GM08714 (cell line): ENCODE measurements at regions not wholly inside any gene's neighbourhood (a gene's known extent, or its start where the extent isn't known, plus 50 kb on each side); places are given as distances from the start of the nearest gene placed in this dataset.

Experiments used
- H3K4me3 ChIP-seq: fragments of 200-500 bp; sonication (Bioruptor generic); 2 replicates; pipeline ENCODE4 v1.5.1; 2014; ENCODE audit warnings: mild to moderate bottlenecking, low read length, inconsistent platforms
- ZNF274 ChIP-seq: IDR thresholded peaks from 2 replicates; pipeline ENCODE4 v1.6.1; 2012; ENCODE audit warnings: mild to moderate bottlenecking, low read depth, low read length

DNA sequence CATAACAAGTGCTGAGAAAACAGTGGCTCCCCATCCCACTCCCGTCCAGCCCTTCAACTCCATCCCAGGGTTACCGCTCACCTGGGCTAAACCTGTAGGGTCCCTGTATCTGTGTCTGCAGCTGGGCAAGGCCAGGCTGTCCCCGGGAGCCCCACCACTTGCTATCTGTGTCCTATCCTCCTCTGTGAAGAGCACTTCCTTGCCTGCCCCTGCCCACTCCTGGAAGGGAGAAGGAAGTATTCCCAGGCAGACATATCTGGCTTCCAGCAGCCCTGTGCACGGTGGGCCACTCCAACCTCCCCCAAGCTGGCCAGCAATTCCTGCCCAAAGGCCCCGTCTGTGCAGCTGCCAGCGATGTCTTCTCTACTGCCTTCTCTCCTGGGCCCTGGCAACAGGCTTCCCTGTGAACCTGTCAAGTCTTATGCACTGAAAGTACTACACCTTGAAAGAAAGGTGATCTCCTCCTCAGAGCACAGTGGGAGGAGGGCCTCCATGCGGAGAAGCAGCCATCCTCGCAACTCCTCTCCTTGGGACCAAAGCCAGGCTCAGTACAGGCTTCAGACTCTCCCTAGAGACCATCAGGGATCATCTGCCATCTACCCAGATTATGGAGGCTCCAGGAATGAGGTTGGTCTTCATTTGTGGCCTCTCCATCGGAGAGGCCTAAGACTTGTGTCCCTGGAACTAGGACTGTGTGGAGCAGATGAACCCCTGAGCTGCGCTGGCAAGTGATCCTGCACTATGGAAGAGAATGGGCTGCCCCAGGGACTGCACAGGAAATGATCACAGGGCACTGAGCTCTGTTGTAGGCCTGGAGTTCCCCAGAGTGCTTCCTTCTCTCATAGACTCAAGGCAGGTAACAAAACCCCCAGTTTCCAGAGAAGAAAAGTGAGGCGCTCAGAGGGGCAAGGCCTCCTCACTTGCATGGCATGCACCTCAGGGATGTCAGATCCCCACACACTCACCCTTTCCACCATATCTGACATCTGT, 663.6 kb downstream of the BCL11B start:
- no peak overlapping the region for H3K4me3 ChIP-seq
- TF ChIP-seq ZNF274, result no peak

DNA sequence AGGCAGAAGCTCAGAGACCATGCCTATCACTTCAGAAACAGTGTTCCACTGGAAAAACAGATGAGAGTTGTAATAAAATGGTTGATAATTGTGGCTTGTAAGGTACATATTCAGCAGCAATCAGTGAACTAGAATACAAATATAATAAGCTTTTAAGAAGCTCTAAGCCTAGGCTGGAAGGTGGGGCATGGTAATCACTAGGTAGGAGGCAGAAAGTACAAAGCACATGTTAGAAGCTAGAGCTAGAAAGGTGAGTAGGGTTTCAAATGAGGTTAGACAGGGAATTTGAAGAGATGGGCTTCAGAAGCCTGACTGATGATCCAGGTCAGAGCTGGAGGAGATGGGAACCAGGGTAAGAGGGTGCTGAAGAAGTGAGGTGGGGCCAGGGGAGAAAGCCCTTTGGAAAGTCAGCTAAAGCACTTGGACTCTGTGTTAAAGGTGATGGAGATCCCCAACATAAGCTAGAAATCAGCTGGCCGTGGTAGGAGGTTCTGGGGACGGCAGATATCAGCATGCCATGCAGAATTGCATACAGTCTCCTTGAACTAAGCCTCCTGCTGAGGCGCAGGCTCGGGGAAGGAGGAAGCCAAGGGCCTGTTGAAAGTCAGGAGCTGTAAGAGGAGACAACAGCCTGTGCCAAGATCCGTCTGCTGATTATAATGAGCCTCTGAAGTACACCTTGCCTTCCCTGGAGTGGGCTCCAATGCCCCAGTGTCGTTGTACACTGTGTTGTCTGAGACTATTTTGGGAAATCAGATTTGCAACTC, 659.4 kb downstream of the BCL11B start:
- TF ChIP-seq ZNF274, result no peak
- H3K4me3 ChIP-seq, result no peak overlapping the region

DNA sequence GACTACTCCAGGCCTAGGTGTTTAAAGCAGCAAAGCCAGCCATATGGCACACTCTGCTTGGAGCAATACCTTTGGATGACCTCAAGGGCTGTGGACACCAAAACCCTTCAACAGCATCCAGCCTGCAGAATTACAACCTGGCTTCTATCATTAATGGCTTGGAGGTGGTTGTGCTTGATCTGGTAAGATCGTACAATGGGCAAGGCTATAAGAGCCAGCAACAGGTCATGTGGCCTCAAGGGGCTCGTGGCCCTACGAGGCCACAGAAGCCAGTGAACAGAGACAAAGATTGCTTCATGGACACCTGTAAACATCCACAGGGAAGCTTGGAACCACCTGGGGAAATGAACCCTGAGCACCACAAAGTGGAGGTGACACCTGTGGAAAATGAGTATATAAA, 657.3 kb downstream of the BCL11B start:
- no peak for TF ChIP-seq ZNF274
- H3K4me3 ChIP-seq, result no peak overlapping the region

DNA sequence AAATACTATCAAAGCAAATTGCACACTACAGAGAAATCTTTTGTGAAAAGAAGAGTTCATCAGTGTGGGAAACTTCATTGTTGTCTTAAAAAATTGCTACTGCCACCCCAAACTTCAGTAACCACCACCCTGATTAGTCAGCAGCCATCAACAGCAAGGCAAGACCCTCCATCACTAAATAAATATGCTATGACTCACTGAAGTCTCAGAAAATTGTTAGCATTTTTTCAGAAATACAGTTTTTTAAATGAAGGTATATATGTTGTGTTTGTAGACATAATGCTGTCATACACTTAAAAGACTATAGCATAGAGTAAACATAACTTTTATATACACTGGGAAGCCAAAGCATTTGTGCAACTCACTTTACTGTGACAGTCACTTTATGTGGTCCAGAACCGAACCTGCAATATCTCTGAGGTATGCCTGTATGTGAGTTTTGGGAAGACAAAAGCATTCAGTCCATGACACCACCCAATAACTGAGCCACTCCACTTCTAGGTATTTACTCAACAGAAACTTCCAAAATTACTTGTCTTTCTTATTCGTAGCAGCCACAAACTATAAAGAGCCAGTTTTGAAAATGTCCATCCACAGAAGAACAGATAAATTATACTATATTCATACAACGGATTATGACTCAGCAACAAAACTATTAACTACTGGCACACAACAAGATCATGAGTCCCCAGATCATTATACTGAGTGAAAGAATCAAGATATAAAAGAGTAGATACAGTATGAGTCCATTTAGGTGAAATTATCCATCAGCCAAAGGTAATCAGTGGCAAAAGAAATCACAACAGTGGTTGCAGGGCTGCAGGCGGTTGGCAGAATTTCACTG, 649.6 kb downstream of the BCL11B start:
- H3K4me3 ChIP-seq, result no peak overlapping the region

DNA sequence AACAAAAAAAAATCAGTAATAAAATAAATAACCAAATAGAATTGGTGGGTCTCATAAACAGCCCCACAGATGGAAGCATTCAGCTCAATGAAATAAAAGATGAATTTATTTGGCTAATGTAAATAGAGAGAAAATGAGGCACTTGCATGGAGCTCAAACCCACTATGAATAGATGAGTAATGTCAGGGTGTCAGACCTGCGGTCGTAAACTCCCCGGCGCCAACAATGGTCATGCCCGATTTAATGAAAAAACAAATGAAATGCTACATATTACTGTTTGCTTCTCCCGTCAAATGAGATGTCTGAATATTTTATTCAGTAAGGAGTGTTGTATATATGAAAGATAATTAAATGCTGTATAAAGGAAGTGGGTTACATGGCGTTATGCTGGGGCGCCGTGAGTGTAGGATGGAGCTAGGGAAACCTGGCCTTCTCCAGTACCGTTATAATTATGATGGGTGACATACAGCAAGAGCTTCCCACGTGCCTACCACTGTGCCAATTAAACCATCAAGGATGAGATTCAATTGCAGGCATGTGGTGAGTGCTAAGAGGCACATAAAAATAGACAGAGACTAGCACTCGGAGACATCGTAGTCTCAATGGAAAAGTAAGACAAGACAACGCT, 648.1 kb downstream of the BCL11B start:
- H3K4me3 ChIP-seq, result no peak overlapping the region
- TF ChIP-seq ZNF274, result no peak

More for the DNA sequence above, 649.6 kb downstream of the BCL11B start:
- no peak for TF ChIP-seq ZNF274

DNA sequence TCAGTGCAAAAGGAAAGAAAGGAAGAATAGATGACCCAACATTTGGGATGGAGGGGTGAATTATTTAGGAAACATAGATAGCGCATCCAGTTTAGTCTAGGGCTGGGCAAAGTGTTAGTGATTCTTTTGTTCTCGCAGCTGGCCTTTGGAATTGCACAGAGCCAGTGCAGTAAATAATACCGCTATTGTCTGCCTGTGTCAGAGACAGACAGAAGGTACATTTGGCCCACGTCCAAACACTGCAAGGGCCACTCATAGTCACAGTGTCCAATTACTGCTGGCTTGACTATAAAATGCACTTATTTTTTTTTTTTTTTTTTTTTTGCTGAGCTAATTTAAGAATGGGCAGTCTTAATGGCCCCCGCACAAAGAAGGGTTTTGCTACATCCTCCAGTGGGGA, 638.6 kb downstream of the BCL11B start:
- no peak for TF ChIP-seq ZNF274

DNA sequence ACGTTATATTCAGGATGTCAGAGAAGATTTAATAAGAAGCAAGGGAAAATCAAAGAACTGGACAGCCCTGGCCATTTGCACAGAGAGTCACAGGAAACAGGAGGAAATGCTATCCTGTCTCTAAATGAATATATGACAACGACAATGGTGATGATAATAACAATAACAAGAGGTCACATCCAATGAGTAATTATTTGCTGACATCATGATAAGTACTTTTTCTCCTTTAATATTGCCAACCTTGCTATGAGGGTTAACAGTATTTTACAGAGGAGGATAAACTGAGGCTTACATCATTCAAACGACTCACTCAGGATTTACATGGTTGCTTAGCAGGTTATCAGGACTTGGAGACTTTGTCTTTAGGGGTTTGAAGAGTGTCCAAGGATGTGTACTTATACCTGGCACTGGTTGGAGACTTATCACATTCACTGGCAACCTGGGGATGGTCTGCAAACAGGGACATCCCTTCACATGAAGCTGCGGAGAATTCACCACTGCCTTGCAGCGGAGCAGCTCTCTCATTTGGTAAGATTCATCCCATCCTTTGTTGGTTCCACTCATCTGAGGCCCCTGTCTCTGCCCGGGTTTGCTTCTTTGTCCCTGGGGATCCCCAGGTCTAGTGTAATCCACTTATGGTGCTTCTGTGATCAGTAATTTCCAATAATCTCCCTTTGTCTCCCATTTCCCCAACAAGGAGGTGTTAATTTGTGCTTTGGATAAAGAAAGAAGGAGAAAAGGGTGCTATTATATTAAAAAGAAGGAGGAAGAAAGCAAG, 637.8 kb downstream of the BCL11B start:
- no peak overlapping the region for H3K4me3 ChIP-seq
- TF ChIP-seq ZNF274, result no peak

More for the DNA sequence above, 638.6 kb downstream of the BCL11B start:
- H3K4me3 ChIP-seq, result no peak overlapping the region

DNA sequence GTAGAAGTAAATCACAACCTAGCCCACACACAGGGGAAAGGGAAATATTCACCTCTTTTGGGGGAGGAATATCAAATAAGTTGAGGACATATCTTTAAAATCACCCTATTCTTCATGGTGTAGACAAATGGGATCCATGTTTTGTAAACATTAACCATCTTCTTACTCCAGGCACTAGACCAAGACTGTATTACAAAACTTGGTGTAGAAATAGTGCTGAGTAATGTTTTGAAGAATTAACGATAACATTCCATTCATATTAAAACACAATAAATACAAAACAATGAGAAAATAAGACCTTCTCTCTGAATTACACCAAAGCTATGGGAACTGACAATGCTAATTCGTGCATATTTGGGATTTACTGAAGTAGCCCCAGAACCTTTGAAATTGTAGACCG, 633.6 kb downstream of the BCL11B start:
- no peak overlapping the region for H3K4me3 ChIP-seq
- TF ChIP-seq ZNF274, result no peak

DNA sequence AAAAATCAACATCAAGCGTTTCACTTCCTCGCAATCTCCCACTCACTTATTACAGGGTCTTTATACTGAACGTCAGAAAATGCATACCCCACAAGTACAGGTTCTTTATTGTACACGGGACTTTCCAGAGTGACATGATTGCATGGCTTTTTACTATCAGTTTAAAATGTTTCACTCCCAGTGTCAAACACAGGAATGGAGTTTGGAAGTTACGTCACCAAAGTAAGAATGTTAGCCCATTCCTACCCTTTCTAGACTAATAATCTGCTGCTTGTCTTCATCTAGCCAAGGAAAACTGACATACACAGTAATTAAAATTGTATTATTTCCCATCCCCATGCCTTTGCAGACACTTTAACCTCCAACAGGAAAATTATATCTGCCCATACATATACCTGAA, 624.2 kb downstream of the BCL11B start:
- no peak overlapping the region for H3K4me3 ChIP-seq
- TF ChIP-seq ZNF274, result no peak

DNA sequence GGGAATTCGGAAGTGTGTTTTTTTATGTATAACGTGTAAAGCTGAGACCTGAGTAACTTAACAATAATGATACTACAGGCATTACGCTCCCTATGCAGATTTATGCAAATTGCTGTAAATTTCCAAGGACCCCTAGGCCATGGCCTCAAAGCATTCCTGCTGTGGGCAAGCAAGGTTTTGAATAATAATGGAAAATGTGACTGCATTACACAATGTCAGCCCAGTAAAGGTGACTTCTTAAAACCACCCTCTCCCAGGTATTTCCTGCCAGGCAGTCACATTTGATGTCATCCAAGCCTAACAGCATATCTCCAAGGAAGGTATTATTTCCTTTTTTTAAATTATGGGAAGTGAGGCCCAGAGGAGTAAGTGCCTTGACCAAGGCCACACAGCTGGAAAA, 621.0 kb downstream of the BCL11B start:
- TF ChIP-seq ZNF274, result no peak
- no peak overlapping the region for H3K4me3 ChIP-seq

DNA sequence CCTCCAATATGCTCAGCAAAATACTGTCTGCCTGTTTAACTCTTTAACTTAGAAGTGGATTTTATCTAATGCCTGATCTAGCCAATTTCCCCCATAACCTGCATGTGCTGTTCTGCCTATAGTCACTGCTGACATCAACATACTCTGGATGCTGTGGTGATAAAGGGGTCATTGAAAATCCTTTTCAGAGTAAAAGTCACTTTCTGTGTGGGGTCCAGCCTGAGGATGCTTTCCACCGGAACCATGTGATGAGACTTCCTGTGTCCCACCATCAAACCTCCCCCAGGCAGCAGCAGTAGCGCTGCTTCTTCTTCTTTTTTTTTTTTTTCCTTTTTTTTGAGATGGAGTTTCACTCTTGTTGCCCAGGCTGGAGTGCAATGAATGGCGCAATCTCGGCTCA, 607.0 kb downstream of the BCL11B start:
- no peak for TF ChIP-seq ZNF274
- no peak overlapping the region for H3K4me3 ChIP-seq

DNA sequence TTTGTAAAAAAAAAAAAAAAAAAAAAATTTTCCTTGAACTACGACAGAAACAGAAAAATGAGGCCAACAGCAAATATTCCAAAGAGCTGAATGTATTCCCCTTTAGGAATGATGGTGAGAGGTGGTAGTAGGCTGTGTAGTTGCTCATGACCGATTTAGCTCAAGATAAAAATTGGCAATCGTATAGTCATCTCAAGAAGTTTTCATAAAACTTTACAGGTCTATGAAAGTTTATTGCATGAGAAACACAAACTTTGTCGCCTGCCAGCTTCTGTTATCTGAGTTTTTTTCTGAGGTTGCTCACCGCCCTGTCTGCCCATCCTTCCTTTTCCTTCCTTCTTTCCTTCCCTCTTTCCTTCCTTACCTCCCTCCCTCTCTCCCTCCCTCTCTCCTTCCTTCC, 605.5 kb downstream of the BCL11B start:
- TF ChIP-seq ZNF274, result no peak
- H3K4me3 ChIP-seq, result no peak overlapping the region

DNA sequence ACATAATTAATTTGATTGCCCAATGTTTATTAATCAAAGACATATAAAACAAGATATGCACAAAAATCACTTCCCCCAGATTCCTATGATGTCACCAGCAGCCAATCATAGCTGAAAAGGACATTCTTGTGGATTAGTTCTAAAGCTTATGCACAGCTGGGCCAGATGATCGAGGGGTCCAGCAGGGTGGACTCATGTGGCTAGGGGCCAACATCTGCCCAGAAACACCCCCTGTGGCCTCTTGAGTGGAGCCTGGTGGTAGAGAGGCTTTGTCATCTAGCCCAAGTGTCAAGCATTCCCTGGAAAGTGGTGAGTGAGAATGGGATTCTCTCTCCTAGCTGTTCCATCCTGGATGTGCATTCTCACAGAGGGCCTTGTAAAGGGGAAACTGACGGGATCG, 590.0 kb downstream of the BCL11B start:
- TF ChIP-seq ZNF274, result no peak
- H3K4me3 ChIP-seq, result no peak overlapping the region
